ENCODE measurements at regions not wholly inside any gene's neighbourhood (a gene's known extent, or its start where the extent isn't known, plus 50 kb on each side); places are given as distances from the start of the nearest gene placed in this dataset.
A peak's percentile ranks its signal among the peaks of the same experiment; 100 is the strongest.

- Histone ChIP-seq H3K27ac (peak overlapping the region; percentile 77), H3K4me3 (no peak overlapping the region), H3K27me3 (ENCODE audit: insufficient read depth in 3 of 3, low read length in 2 of 3) (no peaks in the 10 kb centered on the region), H3K4me1 (peaks cover 13% of the 10 kb centered on the region), H3K36me3 (ENCODE audit: insufficient read depth in 1 of 2, low read depth in 1 of 2) (no peaks in the 10 kb centered on the region), H3K9me3 (no peaks in the 10 kb centered on the region)
- 38 to 42% (median 39%) methylated on average over 19 of the region's 19 CpGs for WGBS, 3 donors
- ATAC-seq (peak; percentile 88 to 94 (median 92)), DNase-seq (peak; percentile 50 to 69)
- intact Hi-C loops (cut with DNase I), result no loop called here
- no peak for TF ChIP-seq CTCF (IDR thresholded peaks at IDR 0.05)
Measured at GRCh38 chr6:167683028-167683862, 143.5 kb upstream of the AFDN start.

DNA sequence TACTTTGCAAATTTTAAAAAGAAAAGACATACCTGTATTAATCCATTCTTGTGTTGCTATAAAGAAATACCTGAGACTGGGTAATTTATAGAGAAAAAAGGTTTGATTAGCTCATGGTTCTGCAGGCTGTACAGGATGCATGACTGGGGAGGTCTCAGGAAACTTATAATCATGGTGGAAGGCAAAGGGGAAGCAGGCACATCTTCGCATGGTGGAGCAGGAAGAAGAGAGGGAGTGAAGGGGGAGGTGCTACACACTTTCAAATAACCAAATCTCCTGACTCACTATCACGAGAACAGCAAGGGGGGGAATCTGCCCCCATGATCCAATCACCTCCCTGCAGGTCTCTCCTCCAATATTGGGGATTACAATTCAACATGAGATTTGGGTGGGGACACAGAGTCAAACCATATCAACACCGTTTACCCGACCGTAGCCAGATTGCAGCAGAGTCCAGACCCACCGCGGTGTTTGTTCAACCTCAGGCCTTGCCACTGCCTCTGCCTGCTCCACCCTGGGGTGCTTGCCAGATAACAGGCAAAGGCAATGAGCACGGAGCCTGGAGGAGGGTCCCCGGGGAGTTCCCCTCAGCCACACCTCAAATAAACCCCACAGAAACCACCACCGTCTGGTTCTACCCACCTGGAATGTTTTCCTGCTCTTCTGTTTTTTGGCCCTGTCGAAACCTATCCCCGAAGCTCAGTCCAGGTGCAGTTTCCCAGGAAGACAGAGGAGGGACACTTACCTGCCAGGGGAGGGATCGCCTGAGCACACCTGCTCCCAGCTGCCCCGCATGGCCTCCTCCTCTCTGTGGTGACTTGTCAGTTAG lies 142.2 kb upstream of the AFDN start:
- Histone ChIP-seq H3K9me3 (no peaks in the 10 kb centered on the region), H3K4me3 (no peak overlapping the region), H3K27me3 (ENCODE audit: insufficient read depth in 3 of 3, low read length in 2 of 3) (no peaks in the 10 kb centered on the region), H3K4me1 (peaks cover 12% of the 10 kb centered on the region), H3K27ac (no peak overlapping the region), H3K36me3 (ENCODE audit: insufficient read depth in 1 of 2, low read depth in 1 of 2) (no peaks in the 10 kb centered on the region)
- ATAC-seq, result no peak
- no peak for TF ChIP-seq CTCF (IDR thresholded peaks at IDR 0.05)
- intact Hi-C loops (cut with DNase I), result no loop called here
- WGBS, 3 donors, result 84 to 91% (median 90%) methylated on average over 14 of the region's 14 CpGs
- DNase-seq, result no peak

GRCh38 chr6:167685654-167686053 lies 141.1 kb upstream of the AFDN start:
- H3K36me3 ChIP-seq (ENCODE audit: insufficient read depth in 1 of 2, low read depth in 1 of 2), result no peaks in the 10 kb centered on the region
- ATAC-seq (no peak), DNase-seq (no peak)
- no peak overlapping the region for H3K4me3 ChIP-seq
- no peaks in the 10 kb centered on the region for H3K27me3 ChIP-seq (ENCODE audit: insufficient read depth in 3 of 3, low read length in 2 of 3)
- peaks cover 12% of the 10 kb centered on the region for H3K4me1 ChIP-seq
- H3K9me3 ChIP-seq, result no peaks in the 10 kb centered on the region
- intact Hi-C loops (cut with DNase I), result no loop called here
- no peak overlapping the region for H3K27ac ChIP-seq
- 65 to 69% (median 68%) methylated on average over 10 of the region's 10 CpGs for WGBS, 3 donors
- TF ChIP-seq CTCF (IDR thresholded peaks at IDR 0.05), result no peak

DNA sequence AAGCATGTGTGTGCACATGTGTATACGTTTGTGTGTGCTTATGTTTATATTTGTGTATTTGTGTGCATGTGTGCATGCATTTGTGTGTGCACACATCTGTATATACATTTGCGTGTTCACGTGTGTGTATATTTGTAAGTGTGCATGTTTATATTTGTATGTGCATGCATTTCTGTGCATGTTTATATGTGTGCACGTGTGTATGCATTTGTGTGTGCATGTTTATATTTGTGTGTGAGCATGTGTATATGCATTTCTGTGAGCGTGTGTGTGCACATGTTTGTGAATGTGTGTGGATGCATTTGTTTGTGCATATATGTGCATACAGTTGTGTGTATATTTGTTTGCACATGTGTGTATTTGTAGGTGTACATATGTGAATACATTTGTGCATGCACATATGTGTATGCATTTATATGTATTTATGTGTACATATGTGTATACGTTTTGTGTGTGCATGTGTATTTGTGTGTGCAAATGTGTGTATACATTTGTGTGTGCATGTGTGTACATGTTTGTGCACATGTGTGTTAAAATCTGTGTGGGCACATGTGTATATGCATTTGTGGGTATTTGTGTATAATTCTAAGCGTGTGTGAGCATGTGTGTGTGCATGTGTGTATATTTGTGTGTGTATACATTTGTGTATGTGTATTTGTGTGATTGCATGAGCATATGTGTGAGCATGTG lies 140.4 kb upstream of the AFDN start:
- intact Hi-C loops (cut with DNase I), result no loop called here
- 80 to 82% (median 82%) methylated on average over 7 of the region's 7 CpGs for WGBS, 3 donors

More for the DNA sequence above, 140.4 kb upstream of the AFDN start:
- H3K27ac ChIP-seq, result no peak overlapping the region
- H3K36me3 ChIP-seq (ENCODE audit: insufficient read depth in 1 of 2, low read depth in 1 of 2), result no peaks in the 10 kb centered on the region
- DNase-seq (no peak), ATAC-seq (no peak)
- no peaks in the 10 kb centered on the region for H3K27me3 ChIP-seq (ENCODE audit: insufficient read depth in 3 of 3, low read length in 2 of 3)
- no peak overlapping the region for H3K4me3 ChIP-seq
- no peak for TF ChIP-seq CTCF (IDR thresholded peaks at IDR 0.05)
- peaks cover 12% of the 10 kb centered on the region for H3K4me1 ChIP-seq
- H3K9me3 ChIP-seq, result no peaks in the 10 kb centered on the region
